Lower lobe of right lung (tissue), 2 donors: ENCODE measurements at regions not wholly inside any gene's neighbourhood (a gene's known extent, or its start where the extent isn't known, plus 50 kb on each side); places are given as distances from the start of the nearest gene placed in this dataset.

Experiments used
- ATAC-seq, 2 donors: fragments of 200-7000 bp; cut with Tn5 transposase; one replicate each; pipeline ENCODE4 v1.9.1; 2020 to 2022; ENCODE audit warnings: mild to moderate bottlenecking in 2 of 2, moderate library complexity in 2 of 2
- DNase-seq: peaks from one replicate; pipeline ENCODE4 v3.0.0-alpha.2; 2020
- H3K27ac ChIP-seq: fragments of 200-600 bp; one replicate; pipeline ENCODE4 v1.8.0; 2022
- H3K27me3 ChIP-seq: fragments of 200-600 bp; one replicate; pipeline ENCODE4 v1.8.0; 2022; ENCODE audit warnings: low read depth
- H3K36me3 ChIP-seq: fragments of 200-600 bp; one replicate; pipeline ENCODE4 v1.8.0; 2022; ENCODE audit warnings: mild to moderate bottlenecking
- H3K4me1 ChIP-seq: fragments of 200-600 bp; one replicate; pipeline ENCODE4 v1.8.0; 2022
- H3K4me3 ChIP-seq: fragments of 200-600 bp; one replicate; pipeline ENCODE4 v1.8.0; 2022; ENCODE audit warnings: mild to moderate bottlenecking
- H3K9me3 ChIP-seq: fragments of 200-600 bp; one replicate; pipeline ENCODE4 v1.8.0; 2022
- intact Hi-C: fragments of 100-400 bp; cut with DNase I; formaldehyde crosslinking; loops from one replicate; pipeline ENCODE4 v1.11.0; 2022
- TF ChIP-seq, protein P1 (sequence below): fragments of 200-600 bp; IDR thresholded peaks from one replicate; pipeline ENCODE4 v1.8.0; 2022; ENCODE audit warnings: antibody characterized with exemption, mild to moderate bottlenecking
- donor health status: DM: no; HTN: yes; CAD: no; lungs with severe emphysema.

DNA sequence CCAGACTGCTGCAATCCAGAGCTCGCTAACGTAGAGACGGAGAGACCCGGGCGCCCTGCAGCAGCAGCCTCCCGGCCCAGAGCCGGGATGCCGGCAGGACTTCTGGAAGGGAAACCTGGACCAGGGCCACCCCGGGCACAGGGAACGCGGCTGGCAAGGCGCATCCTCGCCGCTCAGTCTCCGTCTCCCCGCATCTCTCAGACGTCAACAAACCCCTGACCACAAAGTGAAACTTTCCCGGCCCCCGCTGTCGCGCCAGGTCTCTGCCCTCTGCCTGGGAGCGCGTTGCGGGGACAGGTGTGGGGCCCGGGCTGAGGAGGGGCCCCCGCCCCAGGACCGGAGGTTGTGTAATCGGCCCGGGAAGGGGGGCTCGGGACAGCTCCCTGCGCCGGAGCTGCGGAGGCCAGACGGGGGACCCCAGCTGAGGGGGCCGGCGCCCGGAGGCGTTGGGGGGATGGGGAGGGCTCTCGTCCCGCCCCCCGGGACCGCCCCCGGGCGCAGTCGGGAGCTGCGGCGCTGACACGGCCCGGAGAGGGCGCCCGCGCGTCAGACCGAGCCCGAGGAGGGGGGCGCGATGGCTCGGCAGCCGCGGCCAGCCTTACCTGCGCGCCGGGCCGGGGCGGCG, 116.6 kb upstream of the HIVEP3 start:
- DNase-seq (peak; percentile 66), ATAC-seq (peak; percentile 86 to 87)
- Histone ChIP-seq H3K4me3 (peak overlapping the region; percentile 93), H3K27me3 (no peaks in the 10 kb centered on the region), H3K9me3 (no peaks in the 10 kb centered on the region), H3K4me1 (peaks cover 11% of the 10 kb centered on the region), H3K27ac (peak overlapping the region; percentile 68), H3K36me3 (no peaks in the 10 kb centered on the region)
- intact Hi-C loops = no loop called here
- TF ChIP-seq, protein P1, sequence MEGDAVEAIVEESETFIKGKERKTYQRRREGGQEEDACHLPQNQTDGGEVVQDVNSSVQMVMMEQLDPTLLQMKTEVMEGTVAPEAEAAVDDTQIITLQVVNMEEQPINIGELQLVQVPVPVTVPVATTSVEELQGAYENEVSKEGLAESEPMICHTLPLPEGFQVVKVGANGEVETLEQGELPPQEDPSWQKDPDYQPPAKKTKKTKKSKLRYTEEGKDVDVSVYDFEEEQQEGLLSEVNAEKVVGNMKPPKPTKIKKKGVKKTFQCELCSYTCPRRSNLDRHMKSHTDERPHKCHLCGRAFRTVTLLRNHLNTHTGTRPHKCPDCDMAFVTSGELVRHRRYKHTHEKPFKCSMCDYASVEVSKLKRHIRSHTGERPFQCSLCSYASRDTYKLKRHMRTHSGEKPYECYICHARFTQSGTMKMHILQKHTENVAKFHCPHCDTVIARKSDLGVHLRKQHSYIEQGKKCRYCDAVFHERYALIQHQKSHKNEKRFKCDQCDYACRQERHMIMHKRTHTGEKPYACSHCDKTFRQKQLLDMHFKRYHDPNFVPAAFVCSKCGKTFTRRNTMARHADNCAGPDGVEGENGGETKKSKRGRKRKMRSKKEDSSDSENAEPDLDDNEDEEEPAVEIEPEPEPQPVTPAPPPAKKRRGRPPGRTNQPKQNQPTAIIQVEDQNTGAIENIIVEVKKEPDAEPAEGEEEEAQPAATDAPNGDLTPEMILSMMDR = peak; percentile 38

- TF ChIP-seq, protein P1 = no peak
- Histone ChIP-seq H3K27ac (no peak overlapping the region), H3K27me3 (no peaks in the 10 kb centered on the region), H3K4me1 (peaks cover 11% of the 10 kb centered on the region), H3K36me3 (no peaks in the 10 kb centered on the region), H3K9me3 (no peaks in the 10 kb centered on the region), H3K4me3 (peak overlapping the region; percentile 93)
- ATAC-seq (no peak), DNase-seq (no peak)
- intact Hi-C loops = no loop called here
These were observed 115.7 kb upstream of the HIVEP3 start for GRCh38 chr1:42034426-42034825.

DNA sequence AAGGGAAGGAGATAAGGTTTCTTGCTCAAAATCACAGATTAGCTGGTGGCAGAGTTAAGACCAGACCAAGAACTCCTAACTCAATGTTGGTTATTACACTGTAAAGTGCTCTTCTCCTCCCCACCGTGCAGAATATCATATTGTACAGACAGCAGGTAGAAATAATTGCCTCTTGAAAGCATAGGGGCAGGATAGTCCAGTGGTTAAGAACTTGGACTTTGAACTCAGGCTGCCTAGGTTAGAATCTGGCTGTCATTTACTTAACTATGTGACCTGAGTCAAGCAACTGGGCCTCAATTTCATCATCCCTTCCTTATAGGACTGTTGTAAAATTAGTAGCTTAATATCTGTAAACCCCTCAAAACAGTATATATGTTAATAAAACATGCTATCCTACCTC, 114.9 kb upstream of the HIVEP3 start:
- TF ChIP-seq, protein P1 = no peak
- ATAC-seq (no peak), DNase-seq (no peak)
- intact Hi-C loops = no loop called here
- Histone ChIP-seq H3K9me3 (no peaks in the 10 kb centered on the region), H3K4me3 (no peak overlapping the region), H3K36me3 (no peaks in the 10 kb centered on the region), H3K27ac (no peak overlapping the region), H3K27me3 (no peaks in the 10 kb centered on the region), H3K4me1 (peaks cover 11% of the 10 kb centered on the region)

GRCh38 chr1:42017730-42018129, 99.0 kb upstream of the HIVEP3 start:
- TF ChIP-seq, protein P1 = no peak
- ATAC-seq (no peak), DNase-seq (no peak)
- H3K27me3 ChIP-seq = no peaks in the 10 kb centered on the region
- intact Hi-C loops = no loop called here
- H3K4me1 ChIP-seq = peaks cover 15% of the 10 kb centered on the region
- no peak overlapping the region for H3K27ac ChIP-seq
- H3K9me3 ChIP-seq = no peaks in the 10 kb centered on the region
- H3K4me3 ChIP-seq = no peak overlapping the region
- no peaks in the 10 kb centered on the region for H3K36me3 ChIP-seq

DNA sequence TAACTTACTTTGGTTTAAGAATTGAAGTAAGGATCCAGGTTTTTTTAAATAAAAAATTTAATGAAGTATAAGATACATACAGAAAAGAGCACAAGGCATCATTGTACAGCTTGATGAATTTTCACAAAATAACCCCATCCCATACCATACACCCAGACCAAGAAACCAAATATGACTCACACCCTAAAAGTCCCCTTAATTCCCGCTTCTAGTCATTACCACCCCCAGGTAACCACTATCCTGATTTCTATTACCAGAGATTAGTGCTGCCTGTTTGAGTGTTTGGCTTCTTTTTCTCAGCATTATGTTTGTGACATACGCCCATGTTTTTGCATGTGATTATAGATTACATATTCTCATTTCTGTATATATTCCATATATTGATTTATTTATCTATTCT, 98.5 kb upstream of the HIVEP3 start:
- no peak for ATAC-seq
- DNase-seq = no peak
- Histone ChIP-seq H3K27ac (no peak overlapping the region), H3K36me3 (no peaks in the 10 kb centered on the region), H3K9me3 (no peaks in the 10 kb centered on the region), H3K4me1 (peaks cover 15% of the 10 kb centered on the region), H3K27me3 (no peaks in the 10 kb centered on the region), H3K4me3 (no peak overlapping the region)
- TF ChIP-seq, protein P1 = no peak
- intact Hi-C loops = no loop called here
